ENCODE measurements at regions not wholly inside any gene's neighbourhood (a gene's known extent, or its start where the extent isn't known, plus 50 kb on each side); places are given as distances from the start of the nearest gene placed in this dataset.

GRCh38 chr3:40701016-40701588 is 176.3 kb downstream of the ZNF621 start:
- no peak for DNase-seq (ENCODE audit: low read depth in 2 of 2)

GRCh38 chr3:40704224-40704623 is 179.5 kb downstream of the ZNF621 start:
- no peak for DNase-seq (ENCODE audit: low read depth in 2 of 2)

GRCh38 chr3:40705663-40706062 is 180.9 kb downstream of the ZNF621 start:
- no peak for DNase-seq (ENCODE audit: low read depth in 2 of 2)

GRCh38 chr3:40713306-40713705 is 188.5 kb downstream of the ZNF621 start:
- no peak for DNase-seq (ENCODE audit: low read depth in 2 of 2)

- no peak for DNase-seq (ENCODE audit: low read depth in 2 of 2)
Observed at GRCh38 chr3:40713795-40714194, 189.0 kb downstream of the ZNF621 start.

GRCh38 chr3:40714771-40715345 is 190.1 kb downstream of the ZNF621 start:
- DNase-seq (ENCODE audit: low read depth in 2 of 2): no peak

- DNase-seq (ENCODE audit: low read depth in 2 of 2): no peak
Observed at GRCh38 chr3:40715551-40715950, 190.8 kb downstream of the ZNF621 start.

GRCh38 chr3:40717471-40717870 is 192.7 kb downstream of the ZNF621 start:
- DNase-seq (ENCODE audit: low read depth in 2 of 2): no peak

- no peak for DNase-seq (ENCODE audit: low read depth in 2 of 2)
Observed at GRCh38 chr3:40718209-40718608, 193.4 kb downstream of the ZNF621 start.

GRCh38 chr3:40718681-40719080 is 193.9 kb downstream of the ZNF621 start:
- DNase-seq (ENCODE audit: low read depth in 2 of 2): no peak

GRCh38 chr3:40719660-40720287 is 195.0 kb downstream of the ZNF621 start:
- DNase-seq (ENCODE audit: low read depth in 2 of 2): no peak

GRCh38 chr3:40720341-40720740 is 195.6 kb downstream of the ZNF621 start:
- no peak for DNase-seq (ENCODE audit: low read depth in 2 of 2)

GRCh38 chr3:40720863-40721262 is 196.1 kb downstream of the ZNF621 start:
- no peak for DNase-seq (ENCODE audit: low read depth in 2 of 2)

- no peak for DNase-seq (ENCODE audit: low read depth in 2 of 2)
Observed at GRCh38 chr3:40723083-40723660, 198.4 kb downstream of the ZNF621 start.

- no peak for DNase-seq (ENCODE audit: low read depth in 2 of 2)
Observed at GRCh38 chr3:40725031-40725430, 200.3 kb downstream of the ZNF621 start.

GRCh38 chr3:40731445-40731844 is 206.7 kb downstream of the ZNF621 start:
- no peak for DNase-seq (ENCODE audit: low read depth in 2 of 2)

GRCh38 chr3:40736943-40737342 is 212.2 kb downstream of the ZNF621 start:
- DNase-seq (ENCODE audit: low read depth in 2 of 2): no peak

- DNase-seq (ENCODE audit: low read depth in 2 of 2): no peak
Observed at GRCh38 chr3:40737343-40737742, 212.6 kb downstream of the ZNF621 start.

GRCh38 chr3:40739971-40740370 is 215.2 kb downstream of the ZNF621 start:
- no peak for DNase-seq (ENCODE audit: low read depth in 2 of 2)

GRCh38 chr3:40741729-40742128 is 217.0 kb downstream of the ZNF621 start:
- DNase-seq (ENCODE audit: low read depth in 2 of 2): no peak

- no peak for DNase-seq (ENCODE audit: low read depth in 2 of 2)
Observed at GRCh38 chr3:40745381-40746106, 220.8 kb downstream of the ZNF621 start.

GRCh38 chr3:40751666-40752065 is 226.9 kb downstream of the ZNF621 start:
- DNase-seq (ENCODE audit: low read depth in 2 of 2): no peak

- DNase-seq (ENCODE audit: low read depth in 2 of 2): no peak
Observed at GRCh38 chr3:40752492-40752891, 227.7 kb downstream of the ZNF621 start.

All from fibroblast of skin of left quadriceps (primary cell).